GM12892 (cell line): ENCODE measurements at regions not wholly inside any gene's neighbourhood (a gene's known extent, or its start where the extent isn't known, plus 50 kb on each side); places are given as distances from the start of the nearest gene placed in this dataset.

ENCODE experiments used
- POLR2A ChIP-seq: IDR thresholded peaks from 2 replicates; pipeline ENCODE4 v1.6.1; 2011; ENCODE audit warnings: low read depth, low read length, control low read depth
- POLR2AphosphoS5 ChIP-seq: IDR thresholded peaks from 2 replicates; pipeline ENCODE4 v1.6.1; 2011; ENCODE audit warnings: low read depth, low read length, control low read depth

- TF ChIP-seq POLR2AphosphoS5 = no peak
- TF ChIP-seq POLR2A = no peak
Observed at GRCh38 chr4:110815950-110816349, 193.1 kb upstream of the PITX2 start.
